ENCODE measurements at regions not wholly inside any gene's neighbourhood (a gene's known extent, or its start where the extent isn't known, plus 50 kb on each side); places are given as distances from the start of the nearest gene placed in this dataset.
"Not testable (repeated sequence)": the region's sequence is repeated elsewhere in the genome, so short reads cannot be mapped to it uniquely, and the experiment has no call there.

- H3K9ac ChIP-seq (ENCODE audit: low read depth, low read length, poor library complexity, severe bottlenecking), result no peak overlapping the region
- H3K36me3 ChIP-seq (ENCODE audit: insufficient read depth, low read length), result no peaks in the 10 kb centered on the region
- no peak overlapping the region for H3K4me2 ChIP-seq (ENCODE audit: low read depth, low read length, poor library complexity, severe bottlenecking)
- H3K9me3 ChIP-seq (ENCODE audit: insufficient read depth, low read depth, low read length), result no peaks in the 10 kb centered on the region
- no peak for TF ChIP-seq CTCF (conservative IDR thresholded peaks at IDR 0.05; ENCODE audit: low read length)
- TF ChIP-seq EZH2phosphoT487 (IDR thresholded peaks at IDR 0.05; ENCODE audit: borderline replicate concordance), result no peak
- no peaks in the 10 kb centered on the region for H4K20me1 ChIP-seq (ENCODE audit: insufficient read depth, low read length, poor library complexity, severe bottlenecking)
- H2AFZ ChIP-seq (ENCODE audit: low read length), result no peak overlapping the region
- H3K4me1 ChIP-seq (ENCODE audit: insufficient read depth, low read length, poor library complexity, severe bottlenecking), result no peaks in the 10 kb centered on the region
- no peaks in the 10 kb centered on the region for H3K27me3 ChIP-seq (ENCODE audit: insufficient read depth, low read length, poor library complexity, severe bottlenecking)
- no peaks in the 10 kb centered on the region for H3F3A ChIP-seq (ENCODE audit: low read depth)
- no peaks in the 10 kb centered on the region for H3K9me2 ChIP-seq (replicated peaks; ENCODE audit: low read depth, low read length)
- H3K79me2 ChIP-seq (ENCODE audit: insufficient read depth, low read length), result no peaks in the 10 kb centered on the region
- no peak overlapping the region for H3K4me3 ChIP-seq (ENCODE audit: low read length, poor library complexity, severe bottlenecking)
Observed at GRCh38 chr2:83106853-83107252, 1352.2 kb downstream of the SUCLG1 start.

- Histone ChIP-seq H3K4me3 (ENCODE audit: low read length, poor library complexity, severe bottlenecking) (no peak overlapping the region), H3K4me2 (ENCODE audit: low read depth, low read length, poor library complexity, severe bottlenecking) (no peak overlapping the region), H3K9ac (ENCODE audit: low read depth, low read length, poor library complexity, severe bottlenecking) (no peak overlapping the region), H3F3A (ENCODE audit: low read depth) (no peaks in the 10 kb centered on the region), H3K27me3 (ENCODE audit: insufficient read depth, low read length, poor library complexity, severe bottlenecking) (no peaks in the 10 kb centered on the region), H3K9me2 (replicated peaks; ENCODE audit: low read depth, low read length) (no peaks in the 10 kb centered on the region), H3K36me3 (ENCODE audit: insufficient read depth, low read length) (no peaks in the 10 kb centered on the region), H3K4me1 (ENCODE audit: insufficient read depth, low read length, poor library complexity, severe bottlenecking) (no peaks in the 10 kb centered on the region), H2AFZ (ENCODE audit: low read length) (no peak overlapping the region), H3K79me2 (ENCODE audit: insufficient read depth, low read length) (no peaks in the 10 kb centered on the region), H4K20me1 (ENCODE audit: insufficient read depth, low read length, poor library complexity, severe bottlenecking) (no peaks in the 10 kb centered on the region), H3K9me3 (ENCODE audit: insufficient read depth, low read depth, low read length) (no peaks in the 10 kb centered on the region)
- TF ChIP-seq EZH2phosphoT487 (IDR thresholded peaks at IDR 0.05; ENCODE audit: borderline replicate concordance) (no peak), CTCF (conservative IDR thresholded peaks at IDR 0.05; ENCODE audit: low read length) (no peak)
Observed at GRCh38 chr2:83104202-83104601, 1354.9 kb downstream of the SUCLG1 start.

- TF ChIP-seq EZH2phosphoT487 (IDR thresholded peaks at IDR 0.05; ENCODE audit: borderline replicate concordance), result no peak
- no peak for TF ChIP-seq CTCF (conservative IDR thresholded peaks at IDR 0.05; ENCODE audit: low read length)
- H3K4me3 ChIP-seq (ENCODE audit: low read length, poor library complexity, severe bottlenecking), result no peak overlapping the region
Observed at GRCh38 chr2:83103613-83104012, 1355.5 kb downstream of the SUCLG1 start.

GRCh38 chr2:83089051-83089450 lies 1370.0 kb downstream of the SUCLG1 start:
- not testable (repeated sequence) for H3K4me3 ChIP-seq (ENCODE audit: low read length, poor library complexity, severe bottlenecking); H3F3A ChIP-seq (ENCODE audit: low read depth)

More at GRCh38 chr2:83103613-83104012, 1355.5 kb downstream of the SUCLG1 start:
- Histone ChIP-seq H3F3A (ENCODE audit: low read depth) (no peaks in the 10 kb centered on the region), H2AFZ (ENCODE audit: low read length) (no peak overlapping the region), H3K4me2 (ENCODE audit: low read depth, low read length, poor library complexity, severe bottlenecking) (no peak overlapping the region), H3K9me2 (replicated peaks; ENCODE audit: low read depth, low read length) (no peaks in the 10 kb centered on the region), H3K79me2 (ENCODE audit: insufficient read depth, low read length) (no peaks in the 10 kb centered on the region), H4K20me1 (ENCODE audit: insufficient read depth, low read length, poor library complexity, severe bottlenecking) (no peaks in the 10 kb centered on the region), H3K9ac (ENCODE audit: low read depth, low read length, poor library complexity, severe bottlenecking) (no peak overlapping the region), H3K27me3 (ENCODE audit: insufficient read depth, low read length, poor library complexity, severe bottlenecking) (no peaks in the 10 kb centered on the region), H3K36me3 (ENCODE audit: insufficient read depth, low read length) (no peaks in the 10 kb centered on the region), H3K9me3 (ENCODE audit: insufficient read depth, low read depth, low read length) (no peaks in the 10 kb centered on the region), H3K4me1 (ENCODE audit: insufficient read depth, low read length, poor library complexity, severe bottlenecking) (no peaks in the 10 kb centered on the region)

More at GRCh38 chr2:83089051-83089450, 1370.0 kb downstream of the SUCLG1 start:
- H3K4me1 ChIP-seq (ENCODE audit: insufficient read depth, low read length, poor library complexity, severe bottlenecking); H3K79me2 ChIP-seq (ENCODE audit: insufficient read depth, low read length); H2AFZ ChIP-seq (ENCODE audit: low read length); H3K36me3 ChIP-seq (ENCODE audit: insufficient read depth, low read length); H3K27me3 ChIP-seq (ENCODE audit: insufficient read depth, low read length, poor library complexity, severe bottlenecking); H3K4me2 ChIP-seq (ENCODE audit: low read depth, low read length, poor library complexity, severe bottlenecking); H3K9me3 ChIP-seq (ENCODE audit: insufficient read depth, low read depth, low read length); H3K9me2 ChIP-seq (replicated peaks; ENCODE audit: low read depth, low read length); H3K9ac ChIP-seq (ENCODE audit: low read depth, low read length, poor library complexity, severe bottlenecking); H4K20me1 ChIP-seq (ENCODE audit: insufficient read depth, low read length, poor library complexity, severe bottlenecking): not testable (repeated sequence)

All from Loucy (cell line).